ENCODE measurements at regions not wholly inside any gene's neighbourhood (a gene's known extent, or its start where the extent isn't known, plus 50 kb on each side); places are given as distances from the start of the nearest gene placed in this dataset.

DNA sequence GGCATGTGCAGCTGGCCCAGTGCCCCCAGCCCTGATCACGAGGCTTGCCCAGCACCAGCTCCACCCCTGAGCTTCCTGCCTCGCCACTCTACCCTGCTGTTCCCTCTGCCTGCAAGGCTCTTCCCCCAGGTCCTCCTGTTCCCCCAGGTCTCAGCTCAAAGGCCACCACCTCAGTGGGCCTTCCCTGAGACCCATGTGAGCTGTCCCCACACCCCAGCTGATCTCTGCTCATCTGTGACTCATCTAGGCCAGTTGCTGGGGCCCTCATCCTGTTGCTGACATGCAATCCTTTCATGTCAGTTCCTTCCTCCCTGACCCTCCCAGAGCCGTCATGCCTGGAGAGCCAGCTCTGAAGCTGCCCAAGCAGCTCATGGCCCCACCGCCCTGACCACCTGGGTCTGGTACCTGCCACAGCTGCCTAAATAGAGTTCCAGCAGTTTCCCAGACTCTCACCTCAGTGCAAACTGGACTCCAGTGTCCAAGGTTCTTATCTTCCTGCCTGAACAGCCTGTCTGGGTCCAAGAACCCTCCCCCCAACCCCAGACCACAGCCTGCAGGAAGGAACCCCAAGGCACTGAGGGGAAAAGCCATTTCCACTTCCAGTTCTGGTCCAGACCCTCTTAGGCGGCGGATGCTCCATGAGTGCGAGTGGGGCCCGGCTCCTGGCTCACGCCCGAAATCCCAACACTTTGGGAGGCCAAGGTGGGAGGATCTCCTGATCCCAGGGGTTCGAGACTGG, 116.6 kb upstream of the IQSEC1 start:
- no peak for TF ChIP-seq EZH2phosphoT487 (IDR thresholded peaks at IDR 0.05; ENCODE audit: insufficient read depth, low read depth)
- no peak for TF ChIP-seq EZH2 (IDR thresholded peaks at IDR 0.05; ENCODE audit: insufficient read depth, poor library complexity, severe bottlenecking)
